DND-41 (cell line): ENCODE measurements at regions not wholly inside any gene's neighbourhood (a gene's known extent, or its start where the extent isn't known, plus 50 kb on each side); places are given as distances from the start of the nearest gene placed in this dataset.

Experiments
- ATAC-seq: fragments of 200-7000 bp; cut with Tn5 transposase; 3 replicates; pipeline ENCODE4 v1.9.1; 2021; ENCODE audit warnings: low read depth; ENCODE audit not compliant: insufficient read depth
- DNase-seq: peaks from one replicate; pipeline ENCODE4 v3.0.0-alpha.2; 2020
- H2AFZ ChIP-seq: 2 replicates; pipeline ENCODE4 v1.6.0; 2012; ENCODE audit warnings: low read depth, low read length
- H3K27ac ChIP-seq: 2 replicates; pipeline ENCODE4 v1.5.1; 2012; ENCODE audit warnings: low read length, inconsistent platforms
- H3K27me3 ChIP-seq: fragments of 200-600 bp; sonication (generic); 2 replicates; pipeline ENCODE4 v1.6.0; 2012; ENCODE audit warnings: low read length, mild to moderate bottlenecking, inconsistent platforms; ENCODE audit not compliant: insufficient read depth, poor library complexity
- H3K36me3 ChIP-seq: 2 replicates; pipeline ENCODE4 v1.5.1; 2012; ENCODE audit warnings: low read length, inconsistent platforms; ENCODE audit not compliant: insufficient read depth
- H3K4me1 ChIP-seq: 2 replicates; pipeline ENCODE4 v1.5.1; 2012; ENCODE audit warnings: mild to moderate bottlenecking, low read length; ENCODE audit not compliant: insufficient read depth
- H3K4me2 ChIP-seq: 2 replicates; pipeline ENCODE4 v1.6.0; 2012; ENCODE audit warnings: mild to moderate bottlenecking, moderate library complexity, low read length, inconsistent platforms; ENCODE audit not compliant: insufficient read depth
- H3K4me3 ChIP-seq, 2 experiments: fragments of 200-600 bp in 1 of 2; shearing (Covaris generic) in 1 of 2; 2 replicates each; pipeline ENCODE4 v1.5.1; 2012 to 2016; ENCODE audit warnings: inconsistent platforms in 2 of 2, low read length in 2 of 2, mild to moderate bottlenecking in 2 of 2, low read depth in 1 of 2, moderate library complexity in 1 of 2
- H3K79me2 ChIP-seq: 2 replicates; pipeline ENCODE4 v1.6.0; 2012; ENCODE audit warnings: low read length, inconsistent platforms; ENCODE audit not compliant: insufficient read depth
- H3K9ac ChIP-seq: 2 replicates; pipeline ENCODE4 v1.6.0; 2012; ENCODE audit warnings: low read depth, mild to moderate bottlenecking, inconsistent platforms, low read length, moderate library complexity
- H3K9me3 ChIP-seq: 2 replicates; pipeline ENCODE4 v1.5.1; 2012; ENCODE audit warnings: low read length, moderate library complexity, mild to moderate bottlenecking, inconsistent platforms; ENCODE audit not compliant: insufficient read depth, severe bottlenecking
- H4K20me1 ChIP-seq: 2 replicates; pipeline ENCODE4 v1.6.0; 2012; ENCODE audit warnings: low read length; ENCODE audit not compliant: insufficient read depth
- CTCF ChIP-seq: IDR thresholded peaks from 2 replicates; pipeline ENCODE4 v1.5.1; 2012; ENCODE audit warnings: borderline replicate concordance, low read length, moderate library complexity, mild to moderate bottlenecking; ENCODE audit not compliant: poor library complexity, severe bottlenecking; ENCODE audit errors: extremely low read depth
- EZH2 ChIP-seq: IDR thresholded peaks from 3 replicates; pipeline ENCODE4 v1.6.1; 2012; ENCODE audit warnings: borderline replicate concordance, low read depth, mild to moderate bottlenecking, moderate library complexity, low read length, inconsistent platforms; ENCODE audit not compliant: severe bottlenecking

GRCh38 chr3:194285024-194285849 is 65.9 kb downstream of the CPN2 start:
- no peak overlapping the region for H3K4me2 ChIP-seq
- no peak for DNase-seq

GRCh38 chr3:194285850-194286197 is 65.3 kb downstream of the CPN2 start:
- Histone ChIP-seq H3K36me3 (no peaks in the 10 kb centered on the region), H3K4me2 (no peak overlapping the region), H2AFZ (no peak overlapping the region), H3K79me2 (no peaks in the 10 kb centered on the region), H3K4me3 (no peak overlapping the region), H3K9me3 (peaks cover 2% of the 10 kb centered on the region), H3K27me3 (no peaks in the 10 kb centered on the region), H3K9ac (no peak overlapping the region), H4K20me1 (no peaks in the 10 kb centered on the region), H3K27ac (no peak overlapping the region), H3K4me1 (peaks cover 6% of the 10 kb centered on the region; the same call in 1 of the 2 replicates)
- ATAC-seq = no peak
- no peak for DNase-seq
- TF ChIP-seq EZH2 (no peak), CTCF (no peak)

More at GRCh38 chr3:194285024-194285849, 65.9 kb downstream of the CPN2 start:
- TF ChIP-seq EZH2 (no peak), CTCF (no peak)
- Histone ChIP-seq H3K4me1 (peaks cover 6% of the 10 kb centered on the region; the same call in 1 of the 2 replicates), H3K9me3 (no peaks in the 10 kb centered on the region), H3K79me2 (no peaks in the 10 kb centered on the region), H4K20me1 (no peaks in the 10 kb centered on the region), H3K27ac (no peak overlapping the region), H3K27me3 (no peaks in the 10 kb centered on the region), H3K4me3 (no peak overlapping the region), H3K36me3 (no peaks in the 10 kb centered on the region), H2AFZ (no peak overlapping the region), H3K9ac (no peak overlapping the region)
- no peak for ATAC-seq

- Histone ChIP-seq H3K79me2 (no peaks in the 10 kb centered on the region), H3K27ac (no peak overlapping the region), H3K27me3 (no peaks in the 10 kb centered on the region), H3K4me2 (no peak overlapping the region), H3K4me3 (no peak overlapping the region), H4K20me1 (no peaks in the 10 kb centered on the region), H3K36me3 (no peaks in the 10 kb centered on the region), H3K4me1 (peaks cover 6% of the 10 kb centered on the region; the same call in 1 of the 2 replicates), H3K9ac (no peak overlapping the region), H3K9me3 (peaks cover 5% of the 10 kb centered on the region), H2AFZ (no peak overlapping the region)
- TF ChIP-seq EZH2 (no peak), CTCF (no peak)
- ATAC-seq (no peak), DNase-seq (no peak)
These were observed 64.6 kb downstream of the CPN2 start for GRCh38 chr3:194286375-194287146.
